GM21447 (cell line): ENCODE measurements at regions not wholly inside any gene's neighbourhood (a gene's known extent, or its start where the extent isn't known, plus 50 kb on each side); places are given as distances from the start of the nearest gene placed in this dataset.
"Not testable (repeated sequence)": the region's sequence is repeated elsewhere in the genome, so short reads cannot be mapped to it uniquely, and the experiment has no call there.

Experiments used
- ATAC-seq: cut with Tn5 transposase; IDR thresholded peaks from one replicate; pipeline ENCODE4 v1.9.1; 2021; ENCODE audit not compliant: unreplicated experiment

DNA sequence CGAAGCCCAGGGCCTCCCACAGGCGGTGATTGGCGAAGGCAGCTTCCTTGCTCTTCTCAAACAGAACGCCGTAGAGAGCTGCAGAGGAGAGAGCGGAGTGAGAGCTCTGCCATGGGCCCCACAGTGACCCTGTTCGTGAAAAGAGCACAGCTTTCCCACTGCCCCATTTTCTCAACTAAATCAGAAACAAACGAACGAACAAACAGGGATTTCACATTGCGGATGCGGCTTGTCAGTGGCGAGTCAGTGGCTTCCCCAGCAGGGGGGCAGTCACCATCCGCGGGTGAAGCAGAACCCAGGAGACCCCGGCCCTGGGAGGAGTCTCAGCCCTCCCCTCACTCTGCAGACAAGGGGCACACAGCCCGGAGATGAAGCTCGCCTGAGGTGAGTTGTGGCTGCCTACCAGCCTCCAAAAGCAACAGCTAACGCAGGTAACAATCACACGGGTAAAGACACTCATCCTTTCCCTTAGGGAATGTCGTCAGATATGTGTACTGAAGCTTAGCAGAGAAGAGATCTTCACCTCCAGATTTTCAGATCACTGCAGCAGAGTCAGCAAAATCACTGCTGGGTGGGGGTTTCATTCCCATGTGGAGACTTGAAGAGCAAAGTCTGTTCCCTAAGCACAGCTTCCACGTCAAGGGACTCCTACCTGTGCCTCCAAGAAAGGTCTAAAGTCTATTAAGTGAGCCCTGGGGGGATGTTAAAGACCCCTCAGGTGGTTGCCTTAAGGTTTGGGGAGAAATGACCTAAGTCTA lies 51.2 kb upstream of the GPR31 start:
- no peak for ATAC-seq

DNA sequence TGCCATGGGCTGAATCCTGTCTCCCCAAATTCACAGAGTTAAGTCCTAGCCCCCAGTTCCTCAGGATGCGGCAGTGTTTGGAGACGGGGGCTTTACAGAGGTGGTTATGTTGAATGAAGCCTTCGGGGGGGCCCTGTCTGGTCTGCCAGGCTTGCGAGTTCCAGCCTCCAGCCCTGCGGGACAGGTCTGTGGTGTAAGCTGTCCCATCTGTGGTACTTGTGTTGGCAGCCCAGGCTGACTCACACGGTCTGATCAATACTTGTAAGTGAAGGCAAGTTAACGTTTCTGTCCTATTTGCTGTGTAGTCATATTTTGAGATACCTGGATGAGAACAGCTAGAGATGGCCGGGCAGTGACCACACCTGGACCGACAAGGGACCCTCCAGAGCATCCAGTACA lies 51.8 kb upstream of the GPR31 start:
- no peak for ATAC-seq

GRCh38 chr6:167210375-167211294 lies 52.9 kb upstream of the GPR31 start:
- ATAC-seq = no peak

GRCh38 chr6:167211295-167211648 lies 53.5 kb upstream of the GPR31 start:
- ATAC-seq = no peak

DNA sequence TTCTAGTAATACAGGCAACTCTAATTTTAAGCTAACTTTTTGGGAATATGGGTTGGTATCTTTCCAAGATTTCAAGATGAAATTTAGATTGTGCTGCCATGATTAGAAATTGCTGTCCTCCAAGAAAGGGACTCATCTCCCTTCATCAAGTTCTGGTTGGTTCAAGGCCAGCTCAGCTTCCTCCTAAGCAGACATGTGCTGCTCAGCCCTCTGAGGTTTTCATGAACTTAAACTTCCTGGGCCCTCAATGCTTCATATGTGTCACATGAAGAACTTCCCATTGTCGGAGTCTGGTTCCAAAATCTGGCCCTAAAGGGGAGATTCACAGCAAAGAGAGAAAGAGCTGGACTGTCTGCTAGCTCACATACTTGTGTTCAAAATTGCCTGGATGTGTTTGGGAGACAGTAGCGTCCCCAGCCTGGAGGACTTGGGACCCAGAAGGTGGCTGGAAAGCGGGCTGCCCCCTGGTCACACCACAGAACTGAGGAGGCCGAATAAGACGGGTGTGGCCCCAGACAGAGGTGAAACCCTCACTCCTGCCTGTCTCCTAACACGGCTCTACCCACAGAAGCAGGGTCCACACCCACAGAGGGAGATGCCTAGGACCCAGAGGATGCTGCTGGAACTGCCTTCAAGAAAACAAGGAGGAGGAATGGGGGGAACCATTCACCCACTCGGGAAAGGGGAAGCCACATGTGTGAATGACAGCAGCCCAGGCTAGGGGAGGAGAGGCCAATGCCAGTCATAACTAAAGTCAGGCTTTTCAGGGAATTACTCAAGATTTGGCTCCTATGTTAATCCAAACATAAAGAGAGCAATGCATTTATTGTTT lies 54.3 kb upstream of the GPR31 start:
- ATAC-seq = no peak

DNA sequence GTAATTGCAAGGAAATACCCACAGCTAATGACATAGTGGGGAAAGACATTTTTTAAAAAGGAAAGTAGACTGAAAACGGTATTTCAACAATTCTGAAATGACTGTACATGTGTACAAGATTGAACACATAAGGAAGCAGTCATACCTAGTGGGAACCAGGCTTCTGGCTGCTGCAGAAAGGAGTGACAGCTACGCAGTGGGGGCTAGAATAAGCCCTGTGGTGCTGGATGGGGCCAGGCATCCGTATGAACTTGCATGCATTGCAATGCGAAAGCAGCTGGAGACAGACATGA lies 54.9 kb upstream of the GPR31 start:
- ATAC-seq = peak; percentile 68

DNA sequence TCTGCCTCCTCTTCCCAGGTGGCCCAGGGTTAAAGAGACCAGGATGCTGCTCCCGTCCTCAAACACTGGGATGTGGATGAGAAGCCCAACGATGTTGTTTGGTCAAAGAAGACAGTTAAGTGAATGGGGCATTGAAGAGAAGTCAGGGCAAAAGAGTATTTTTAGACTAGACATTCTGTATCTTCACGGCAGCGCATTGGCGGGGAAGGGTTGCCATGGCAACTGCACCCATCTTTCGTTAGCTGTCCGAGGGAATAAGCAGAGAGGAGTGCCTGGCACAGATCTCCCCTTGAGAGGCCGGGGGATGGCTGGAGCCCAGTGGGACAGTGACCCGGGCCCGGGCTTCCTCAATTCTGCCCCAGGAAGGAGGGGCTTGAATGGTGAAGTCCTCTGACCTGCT lies 56.4 kb upstream of the GPR31 start:
- ATAC-seq = no peak

DNA sequence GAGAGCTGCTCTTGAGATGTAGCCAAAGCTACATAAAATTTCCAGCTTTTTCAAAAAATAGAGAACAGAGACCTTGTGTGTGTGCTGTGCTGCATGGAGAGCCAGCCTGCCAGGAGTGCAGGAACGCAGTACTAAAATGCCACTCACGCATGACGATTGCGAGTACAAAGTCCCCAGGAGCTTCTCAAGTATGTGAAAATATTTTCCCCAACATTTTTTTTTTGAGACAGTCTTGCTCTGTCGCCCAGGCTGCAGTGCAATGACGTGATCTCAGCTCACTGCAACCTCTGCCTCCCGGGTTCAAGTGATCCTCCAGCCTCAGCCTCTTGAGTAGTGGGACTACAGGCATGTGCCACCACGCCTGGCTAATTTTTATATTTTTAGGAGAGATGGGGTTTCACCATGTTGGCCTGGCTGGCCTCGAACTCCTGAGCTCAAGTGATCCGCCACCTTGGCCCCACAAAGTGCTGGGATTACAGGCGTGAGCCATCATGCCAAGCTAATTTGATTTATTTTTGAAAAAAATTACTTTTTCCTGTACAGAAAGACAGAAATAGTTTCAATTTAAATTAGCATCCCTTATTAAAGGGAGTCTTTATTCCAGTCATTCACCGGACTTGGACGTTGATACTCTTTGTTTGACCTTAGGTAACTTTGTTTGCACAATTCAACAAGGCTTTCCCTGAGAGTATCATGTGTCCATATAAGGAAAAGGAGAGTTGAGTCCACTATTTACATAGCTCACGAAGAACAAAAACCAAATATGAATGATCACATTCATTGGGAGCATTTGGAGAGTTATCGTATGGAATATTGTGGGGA lies 57.9 kb upstream of the GPR31 start:
- not testable (repeated sequence) for ATAC-seq

DNA sequence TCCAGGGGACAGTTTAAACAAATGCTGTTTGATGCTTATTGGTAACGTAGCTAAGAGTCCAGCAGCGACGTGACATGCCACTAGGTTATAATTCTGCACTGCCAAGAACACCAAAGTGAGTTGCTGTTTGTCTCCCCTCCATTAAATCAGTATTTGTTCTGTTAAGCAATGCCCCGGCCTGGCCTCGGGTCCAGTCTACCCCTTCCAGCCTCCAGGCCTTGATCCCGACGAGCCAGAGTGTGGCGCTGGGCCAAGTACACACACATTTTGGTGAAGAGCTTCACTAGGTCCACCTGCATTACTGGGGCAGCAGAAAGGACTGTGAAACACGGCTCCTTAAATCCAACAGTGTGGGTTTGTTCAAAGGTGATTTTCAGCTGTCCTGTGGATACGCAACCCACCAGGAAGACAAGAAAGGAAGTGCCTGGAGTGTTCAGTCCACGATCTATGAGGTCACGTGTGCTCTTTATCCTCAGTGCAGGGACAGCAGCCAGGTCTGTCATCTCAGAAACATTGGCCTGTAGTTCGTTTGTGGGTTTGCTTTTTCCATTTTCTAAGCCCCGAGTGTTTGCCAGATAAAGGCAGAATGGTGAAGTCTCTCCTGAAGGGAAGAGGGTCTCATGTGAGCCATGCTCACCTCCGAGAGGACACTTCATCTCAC lies 58.7 kb upstream of the GPR31 start:
- not testable (repeated sequence) for ATAC-seq

DNA sequence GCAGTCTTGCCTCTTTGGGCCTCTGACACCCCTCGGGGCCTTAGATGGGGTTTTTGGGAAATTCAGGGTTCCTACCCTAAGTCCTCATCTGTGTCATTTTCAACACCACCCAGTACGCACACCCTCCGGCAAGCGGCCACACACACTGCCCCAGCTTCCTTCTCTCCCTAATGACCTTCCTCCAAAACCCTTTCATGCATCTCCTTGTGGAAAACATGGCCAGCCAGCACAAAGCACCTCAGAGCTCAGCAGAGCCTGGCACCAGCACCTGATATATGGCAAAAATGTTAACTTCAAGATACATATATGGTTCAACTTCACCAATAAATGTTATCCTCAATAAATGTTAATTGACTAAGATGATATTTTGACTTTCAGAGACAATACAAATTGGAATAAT lies 59.3 kb upstream of the GPR31 start:
- ATAC-seq = not testable (repeated sequence)

DNA sequence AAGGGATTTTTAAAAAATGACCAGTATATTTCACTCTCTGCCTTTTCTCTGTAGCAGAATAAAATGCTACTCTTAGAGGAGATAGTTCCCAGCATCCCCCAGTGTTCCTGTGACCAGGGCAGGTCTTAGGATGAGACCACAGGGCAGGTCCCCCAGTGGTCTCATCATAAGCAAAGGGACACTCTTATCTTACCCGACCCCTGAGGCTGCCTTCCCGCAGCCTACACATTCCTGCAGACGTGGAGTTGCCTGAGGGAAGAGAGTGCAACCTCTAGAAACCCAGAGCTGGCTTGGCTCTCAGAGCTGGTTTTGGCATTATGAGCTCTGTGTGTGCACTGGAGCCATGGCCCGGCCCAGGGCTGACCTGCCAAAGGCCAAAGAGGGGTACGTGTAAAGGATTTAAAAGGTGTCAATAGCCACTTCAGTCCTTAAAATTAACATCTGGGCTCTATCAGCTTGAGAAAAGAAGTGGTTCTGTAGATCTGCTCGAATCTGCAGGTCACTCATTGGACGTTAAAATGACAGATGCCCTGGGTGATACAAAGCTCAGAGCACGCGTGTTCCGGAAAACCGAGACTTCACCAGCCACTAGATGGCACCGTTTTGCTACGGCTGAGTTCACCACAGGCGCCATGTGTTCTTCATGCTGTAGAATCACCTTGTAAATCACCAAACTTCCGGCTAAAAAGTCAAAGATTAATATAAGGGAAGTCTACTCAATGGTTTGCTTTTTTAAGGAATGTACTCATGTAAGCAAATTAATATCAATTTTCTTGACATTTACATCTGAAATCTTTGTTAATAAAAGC lies 60.4 kb upstream of the GPR31 start:
- ATAC-seq = not testable (repeated sequence)

DNA sequence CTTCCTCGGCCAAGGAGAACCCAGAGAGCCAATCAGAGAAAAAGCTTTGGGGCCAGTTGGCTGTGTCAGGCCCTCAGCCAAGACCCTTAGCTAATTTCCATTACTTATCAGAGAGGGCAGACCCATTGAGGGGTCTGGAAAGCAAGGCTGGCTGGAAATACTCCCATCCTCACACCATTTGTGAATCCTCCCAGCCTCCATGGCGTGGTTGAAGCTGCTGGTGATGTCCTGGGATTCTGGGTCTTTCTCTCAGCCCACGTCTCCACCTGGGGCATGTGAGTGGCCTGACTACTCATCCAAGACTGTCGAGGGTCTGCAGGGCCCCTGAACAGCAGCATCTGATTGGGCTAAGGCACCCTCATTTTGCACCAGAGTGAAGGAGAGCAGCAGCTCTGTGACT lies 61.3 kb upstream of the GPR31 start:
- ATAC-seq = not testable (repeated sequence)

GRCh38 chr6:167219967-167220512 lies 62.3 kb upstream of the GPR31 start:
- ATAC-seq = no peak

DNA sequence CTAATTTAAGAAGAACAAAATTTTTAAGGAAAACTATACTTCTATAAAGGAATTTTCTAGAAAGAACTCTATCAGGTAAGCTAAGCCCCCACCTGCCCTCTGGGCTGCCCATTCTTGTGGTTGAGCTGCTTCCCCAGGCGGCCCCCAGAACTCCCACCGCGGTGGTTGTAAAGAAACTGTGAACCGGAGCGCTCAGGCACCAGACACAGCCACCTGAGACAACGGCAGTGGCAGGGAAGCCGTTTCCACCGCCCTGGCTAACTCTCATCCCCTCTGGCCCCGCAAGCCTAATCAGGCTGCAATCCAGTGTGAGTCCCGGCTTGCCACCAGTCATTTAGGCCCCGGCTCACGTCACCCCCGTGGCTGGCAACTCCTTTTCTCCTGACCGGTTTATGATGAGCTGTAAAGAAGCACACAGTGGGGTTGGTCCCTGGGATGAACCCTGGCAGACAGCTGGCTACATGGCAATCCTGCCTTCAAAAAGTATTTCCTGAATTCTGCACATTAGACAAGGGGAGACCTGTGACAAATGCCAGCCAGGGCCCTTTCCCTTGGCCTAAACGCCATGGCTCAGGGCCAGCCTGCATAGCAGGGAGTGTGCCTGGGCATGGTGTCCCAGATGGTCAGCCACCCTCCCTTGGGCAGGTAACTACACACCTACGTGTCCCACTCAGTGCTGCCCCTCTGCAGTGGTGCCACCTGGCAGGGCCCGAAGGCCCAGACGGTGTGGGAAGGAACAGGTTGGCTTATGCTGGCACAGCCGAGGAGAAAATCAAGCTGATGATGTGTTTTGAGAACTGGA lies 63.8 kb upstream of the GPR31 start:
- no peak for ATAC-seq

GRCh38 chr6:167225566-167226382 lies 65.3 kb upstream of the UNC93A start:
- ATAC-seq = not testable (repeated sequence)

GRCh38 chr6:167226383-167226685 lies 64.8 kb upstream of the UNC93A start:
- ATAC-seq = no peak

DNA sequence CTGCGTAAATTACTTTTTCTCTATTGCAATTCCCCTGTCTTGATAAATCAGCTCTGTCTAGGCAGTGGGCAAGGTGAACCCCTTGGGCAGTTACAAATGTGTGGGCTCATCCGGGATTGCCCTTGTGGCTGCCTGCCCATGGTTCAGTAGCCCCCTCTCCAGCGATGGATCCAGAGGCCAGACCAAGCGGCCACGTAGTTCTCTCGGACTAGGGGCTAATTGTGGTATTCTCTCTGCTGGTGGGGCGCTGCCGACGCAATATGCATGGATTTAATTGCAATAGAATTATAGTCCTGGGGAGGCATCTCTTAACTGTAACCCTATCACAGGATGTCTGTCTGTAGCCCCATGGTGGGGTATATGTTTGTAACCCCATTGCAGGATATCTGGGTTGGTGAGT lies 64.3 kb upstream of the UNC93A start:
- no peak for ATAC-seq

DNA sequence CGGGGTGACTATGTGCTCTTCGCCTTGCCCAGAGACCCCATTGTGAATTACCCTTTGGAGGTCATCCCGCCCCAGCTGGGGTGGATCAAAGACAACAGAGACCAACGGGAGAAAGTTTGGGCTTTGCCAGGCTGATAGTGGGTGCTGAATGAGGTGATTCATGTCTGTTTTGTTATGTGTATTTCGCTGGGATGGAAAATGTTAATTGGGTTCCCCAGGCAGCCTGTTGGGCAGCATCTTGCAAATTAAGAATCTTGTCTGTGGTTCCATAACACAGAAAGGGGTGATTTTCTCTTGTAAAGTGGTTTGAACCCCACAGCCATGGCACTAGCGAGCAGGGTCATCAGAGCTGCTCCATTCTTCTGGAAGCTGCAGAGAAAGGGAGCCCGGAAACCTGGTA lies 63.1 kb upstream of the UNC93A start:
- no peak for ATAC-seq
